GM18868 (cell line): ENCODE measurements at regions not wholly inside any gene's neighbourhood (a gene's known extent, or its start where the extent isn't known, plus 50 kb on each side); places are given as distances from the start of the nearest gene placed in this dataset.

Experiments
- ATAC-seq: cut with Tn5 transposase; IDR thresholded peaks from one replicate; pipeline ENCODE4 v1.9.1; 2021; ENCODE audit warnings: mild to moderate bottlenecking, moderate library complexity; ENCODE audit not compliant: unreplicated experiment

DNA sequence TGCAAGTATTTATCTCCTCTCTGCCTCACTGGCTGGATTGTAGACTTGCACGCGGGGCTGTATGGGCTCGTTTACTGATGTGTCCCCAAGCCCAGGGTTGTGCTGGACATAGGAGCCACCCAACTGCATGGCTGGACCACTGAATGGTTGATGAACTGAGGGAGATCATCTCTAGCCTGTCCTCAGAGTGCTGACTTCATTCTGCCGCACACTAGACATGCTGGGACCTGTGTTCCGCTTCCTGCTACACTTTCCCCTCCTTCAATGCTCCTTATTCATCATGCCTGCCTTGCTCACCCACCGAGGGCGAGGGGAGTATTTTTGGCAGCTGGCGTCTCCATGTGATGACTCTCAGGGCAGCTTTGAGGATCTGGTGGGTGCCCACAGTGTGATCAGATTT is 440.2 kb downstream of the GLRX3 start:
- no peak for ATAC-seq

DNA sequence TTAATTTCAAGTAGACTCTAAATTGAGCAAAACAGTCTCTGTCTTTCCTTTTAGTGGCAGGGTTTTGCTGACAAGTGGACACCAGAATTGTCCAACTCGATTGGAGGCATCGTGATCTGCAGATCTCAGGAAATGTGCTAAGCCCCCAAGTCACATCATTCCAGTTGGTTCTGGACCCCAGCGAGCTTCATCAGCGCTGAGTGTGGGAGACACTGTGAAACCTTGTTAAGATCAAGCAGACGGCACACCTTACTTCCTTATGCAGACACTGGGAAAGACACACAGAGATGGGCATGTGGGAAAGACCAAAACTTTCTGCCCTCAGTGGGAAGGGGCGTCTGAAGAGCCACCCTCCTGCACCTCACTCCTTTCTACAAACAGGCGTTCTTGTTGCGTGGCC is 440.8 kb downstream of the GLRX3 start:
- no peak for ATAC-seq

DNA sequence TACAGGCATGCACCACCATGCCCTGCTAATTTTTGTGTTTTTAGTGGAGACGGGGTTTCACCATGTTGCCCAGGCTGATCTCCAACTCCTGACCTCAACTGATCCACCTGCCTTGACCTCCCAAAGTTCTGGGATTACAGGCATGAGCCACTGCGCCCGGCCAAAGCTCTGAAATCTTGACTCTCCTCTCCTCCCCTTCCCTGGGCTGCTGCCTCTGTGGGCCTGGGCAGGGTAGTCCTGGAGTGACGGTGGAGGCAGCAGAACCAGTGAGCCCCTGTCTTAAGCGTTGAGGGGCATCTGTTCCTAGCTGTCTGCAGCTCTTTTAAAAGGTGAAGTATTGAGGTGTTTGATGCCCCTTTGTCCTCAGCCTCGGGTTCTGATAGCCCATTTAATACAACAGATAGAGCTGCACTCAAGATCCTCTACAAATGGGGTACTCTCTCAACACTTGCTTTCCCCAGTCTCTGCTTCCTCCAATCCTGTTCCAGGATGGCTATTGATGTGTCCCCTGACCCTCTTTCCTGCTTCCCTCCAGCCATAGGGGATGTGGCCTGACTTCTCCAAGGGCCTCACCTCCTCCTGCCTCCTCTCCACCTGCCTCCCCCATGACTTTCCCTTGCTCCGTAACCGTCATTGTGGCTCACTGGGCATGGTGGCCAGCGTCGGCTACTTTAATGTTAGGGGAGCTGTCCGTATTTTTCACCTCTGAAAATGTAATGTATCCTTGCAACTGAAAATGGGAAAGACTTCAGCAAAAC is 442.5 kb downstream of the GLRX3 start:
- no peak for ATAC-seq

DNA sequence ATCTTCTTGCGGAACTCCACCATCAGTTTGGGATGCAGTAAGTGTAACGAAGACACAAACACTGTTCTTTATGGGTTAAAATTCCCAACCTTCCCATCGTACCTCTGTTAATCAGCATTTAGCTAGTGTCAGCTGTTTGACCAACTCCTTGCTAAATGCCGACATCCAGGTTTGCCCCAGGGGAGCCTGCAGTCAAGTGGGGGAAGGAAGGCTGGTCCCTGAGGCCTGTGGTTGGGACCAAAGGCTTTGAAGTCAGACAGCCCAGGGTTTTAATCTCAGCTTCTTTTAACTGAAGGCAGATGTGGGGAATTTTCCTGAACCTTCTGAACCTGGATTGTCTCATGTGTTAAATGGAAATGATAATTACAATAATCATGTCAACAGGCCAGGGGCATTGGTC is 443.7 kb downstream of the GLRX3 start:
- no peak for ATAC-seq

DNA sequence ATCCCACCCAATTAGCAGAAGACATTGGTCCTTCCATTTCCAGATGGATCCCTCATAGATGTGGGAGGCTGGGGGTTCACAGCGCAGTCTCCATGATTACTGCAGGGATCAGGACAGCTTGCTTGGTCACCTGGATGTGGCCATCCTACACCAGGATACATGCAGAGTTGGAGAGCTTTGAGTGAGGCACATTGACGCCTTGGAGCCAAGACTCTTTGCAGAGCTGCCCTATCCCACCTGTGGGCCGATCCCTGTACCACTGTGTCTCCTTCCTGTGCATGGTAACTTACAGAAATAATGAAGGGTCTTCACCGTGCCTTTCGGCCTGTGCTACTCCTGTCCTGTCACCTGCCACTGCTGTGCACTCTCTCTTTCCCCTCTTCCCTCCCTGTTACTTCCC is 444.8 kb downstream of the GLRX3 start:
- ATAC-seq: no peak

DNA sequence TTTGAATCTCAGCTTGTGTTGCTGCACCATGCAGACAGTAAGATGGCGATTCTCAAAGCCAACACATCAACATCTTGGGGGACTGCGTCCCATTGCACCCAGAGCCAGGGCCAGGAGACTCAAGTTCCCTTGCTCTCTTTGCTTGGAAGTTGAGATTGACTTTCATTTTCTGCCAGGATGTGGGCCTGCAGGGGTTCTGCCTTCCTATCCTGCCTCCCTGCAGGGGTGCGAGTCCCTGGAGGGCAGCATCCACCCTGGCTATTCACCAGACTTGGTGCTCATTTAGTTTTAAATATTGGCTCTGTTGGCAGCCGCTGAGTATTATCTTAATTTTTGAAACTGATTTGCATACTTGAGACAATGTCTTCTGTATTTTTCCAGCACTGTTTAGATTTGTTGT is 451.5 kb downstream of the GLRX3 start:
- no peak for ATAC-seq

DNA sequence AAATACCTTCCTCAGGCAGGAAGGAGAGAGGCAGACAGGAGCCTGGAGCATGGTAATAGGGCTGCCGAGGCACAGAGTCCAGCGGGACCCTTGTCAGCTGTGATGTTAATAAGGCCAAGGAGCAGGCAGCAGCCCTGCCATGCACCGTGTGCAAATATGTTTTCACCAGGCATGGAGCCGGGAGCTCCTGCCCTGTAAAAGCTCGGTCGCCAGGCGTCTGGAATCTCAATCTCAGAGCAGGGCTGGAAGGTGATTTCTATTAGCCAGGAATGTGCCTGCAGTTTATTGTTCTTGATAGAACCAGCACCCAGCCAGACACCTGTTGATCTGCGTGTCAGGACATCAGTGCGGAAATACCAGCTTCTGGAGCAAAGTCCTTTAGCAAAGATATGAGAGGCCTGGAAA is 469.8 kb downstream of the GLRX3 start:
- ATAC-seq: no peak

DNA sequence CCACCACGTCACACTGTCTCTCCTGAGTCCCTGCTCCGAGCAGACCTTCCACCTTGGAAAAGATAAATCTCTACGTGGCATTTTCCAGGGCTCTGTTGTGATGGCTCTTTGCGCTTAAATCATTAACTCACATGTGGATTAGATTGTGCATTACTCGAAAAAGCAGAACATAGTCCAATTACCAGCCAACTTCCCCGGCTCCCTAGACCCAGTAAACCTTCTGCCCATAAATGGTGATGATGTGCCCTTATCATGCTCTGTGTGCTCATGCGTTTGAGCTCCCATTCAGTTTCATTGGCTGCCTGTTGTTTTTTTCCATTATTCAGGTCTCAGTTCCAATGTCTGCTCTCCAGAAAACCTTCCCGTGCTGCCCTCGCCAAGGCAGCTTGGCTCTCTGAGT is 471.2 kb downstream of the GLRX3 start:
- no peak for ATAC-seq

DNA sequence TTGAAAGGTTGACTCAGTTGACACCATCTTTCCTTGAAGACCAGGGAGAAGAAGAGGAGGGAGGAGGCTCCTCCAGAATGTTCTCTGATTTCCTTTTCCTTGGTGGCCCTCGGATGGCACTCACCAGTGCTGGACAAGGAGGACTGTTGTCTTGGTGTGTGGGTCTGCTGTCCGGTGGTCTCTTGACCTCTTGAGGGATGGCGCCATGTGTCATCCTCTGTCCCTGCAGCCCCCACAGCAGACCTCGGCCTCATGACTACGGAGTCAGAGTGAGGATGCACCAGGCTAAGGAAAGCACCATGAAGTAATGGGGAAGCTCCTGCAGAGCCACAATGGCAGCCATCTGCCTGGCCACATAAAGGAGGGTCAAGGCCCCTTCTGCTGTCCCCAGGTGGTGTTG is 475.0 kb downstream of the GLRX3 start:
- no peak for ATAC-seq

DNA sequence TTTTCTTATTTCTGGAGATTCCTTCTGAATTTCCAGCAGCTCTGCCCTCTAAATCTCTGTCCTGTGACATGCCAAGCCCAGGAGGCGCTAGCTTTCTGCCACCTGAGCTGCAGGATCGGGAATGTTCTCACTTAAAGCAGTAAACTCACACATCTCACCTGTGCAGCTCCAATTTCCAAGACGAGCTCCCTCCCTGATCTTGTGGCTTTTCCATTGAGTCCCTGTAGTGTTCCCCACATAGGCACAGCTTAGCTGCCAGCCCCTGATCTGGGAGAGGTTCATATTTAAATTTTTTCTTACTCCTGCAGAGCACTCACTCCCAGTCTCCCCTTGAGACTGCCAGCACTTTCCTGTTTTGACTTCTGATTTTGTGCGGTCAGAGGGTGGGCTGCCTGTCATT is 479.3 kb downstream of the GLRX3 start:
- no peak for ATAC-seq

DNA sequence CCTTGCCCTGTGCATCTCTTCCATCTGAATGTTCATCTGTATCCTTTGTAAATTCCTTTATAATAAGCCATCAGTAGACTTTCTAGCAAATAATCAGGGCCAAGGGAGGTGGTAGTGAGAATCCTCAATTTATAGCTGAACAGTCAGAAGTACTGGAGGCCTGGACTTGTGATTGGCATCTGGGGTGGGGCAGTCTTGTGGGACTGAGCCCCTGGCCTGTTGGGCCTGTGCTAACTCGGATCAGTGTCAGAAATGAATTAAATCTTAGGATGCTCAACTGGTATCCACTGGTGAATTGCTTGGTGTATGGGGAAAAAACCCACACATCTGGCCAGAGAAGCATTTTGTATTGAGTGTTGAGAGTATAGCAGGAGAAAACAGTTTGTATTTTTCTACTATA is 481.8 kb downstream of the GLRX3 start:
- no peak for ATAC-seq

DNA sequence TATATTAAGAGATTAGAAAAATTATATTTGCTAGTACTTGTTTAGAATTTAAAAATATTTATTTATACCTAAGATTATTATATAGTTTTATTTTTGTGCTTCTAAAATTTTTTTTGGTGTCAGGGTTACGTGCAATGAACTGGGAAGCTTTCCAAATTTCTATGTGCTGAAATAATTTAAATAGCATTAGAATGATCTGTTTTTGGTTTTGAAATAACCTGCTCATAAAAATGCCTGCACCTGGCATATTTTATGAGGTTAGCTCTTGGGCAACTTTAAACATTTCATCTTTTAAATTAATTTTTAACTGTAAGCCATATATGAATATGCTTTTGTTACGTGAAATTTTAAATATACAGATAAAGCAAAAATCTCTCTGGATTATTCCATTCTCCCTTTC is 482.5 kb downstream of the GLRX3 start:
- ATAC-seq: no peak

DNA sequence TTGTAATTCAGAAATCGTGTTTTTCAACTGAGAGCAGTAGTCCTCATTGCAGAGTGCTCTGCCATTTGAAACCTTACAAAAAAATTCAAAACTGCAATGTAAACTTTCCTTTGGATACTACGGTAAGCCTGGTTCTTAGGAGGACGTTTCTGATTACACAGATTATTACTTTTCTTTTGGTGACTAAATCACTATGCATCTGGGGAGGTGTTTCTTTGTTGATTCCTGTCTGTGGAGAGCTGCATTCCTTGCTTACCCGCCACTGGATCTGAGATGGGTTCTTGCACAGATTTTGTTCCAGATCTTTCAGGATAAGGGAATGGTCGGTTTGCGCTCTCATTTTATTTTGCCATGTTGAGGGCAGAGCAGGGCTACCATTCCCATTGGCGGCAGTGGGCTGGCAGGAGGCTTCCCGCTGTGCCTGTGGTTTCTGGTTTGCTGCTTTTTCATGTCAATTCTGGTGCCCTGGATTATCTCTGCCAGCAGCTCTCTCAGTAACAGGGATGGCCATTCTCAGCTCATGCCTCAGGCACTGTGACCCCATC is 485.1 kb downstream of the GLRX3 start:
- ATAC-seq: no peak

DNA sequence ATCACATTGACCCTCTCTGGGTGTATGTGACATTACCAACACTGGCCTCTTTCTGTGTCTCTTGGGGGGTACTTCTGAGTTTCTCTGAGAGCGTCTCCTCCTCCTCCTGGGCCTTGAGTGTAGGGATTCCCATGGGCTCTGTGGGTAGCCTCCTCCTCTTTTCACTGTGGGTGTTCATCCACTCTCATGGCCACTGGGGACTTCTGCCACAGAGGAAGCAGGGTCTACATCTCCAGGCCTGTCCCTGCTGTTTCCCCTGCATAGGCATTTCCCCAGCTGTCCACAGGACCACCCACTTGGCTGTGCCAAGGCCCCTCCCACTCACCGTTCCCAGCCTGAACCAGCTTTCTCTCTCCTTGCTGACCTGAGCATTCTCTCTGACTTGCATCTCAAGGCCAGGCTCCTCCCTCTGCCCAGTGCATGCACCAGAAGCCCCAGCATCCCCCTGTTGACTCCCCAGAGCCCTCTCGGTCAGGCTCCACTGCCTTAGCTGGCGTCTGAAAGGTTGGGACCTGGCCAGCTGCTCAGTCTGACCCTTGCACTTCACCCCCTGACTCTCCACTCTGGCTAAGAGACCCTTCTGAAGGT is 487.6 kb downstream of the GLRX3 start:
- no peak for ATAC-seq

DNA sequence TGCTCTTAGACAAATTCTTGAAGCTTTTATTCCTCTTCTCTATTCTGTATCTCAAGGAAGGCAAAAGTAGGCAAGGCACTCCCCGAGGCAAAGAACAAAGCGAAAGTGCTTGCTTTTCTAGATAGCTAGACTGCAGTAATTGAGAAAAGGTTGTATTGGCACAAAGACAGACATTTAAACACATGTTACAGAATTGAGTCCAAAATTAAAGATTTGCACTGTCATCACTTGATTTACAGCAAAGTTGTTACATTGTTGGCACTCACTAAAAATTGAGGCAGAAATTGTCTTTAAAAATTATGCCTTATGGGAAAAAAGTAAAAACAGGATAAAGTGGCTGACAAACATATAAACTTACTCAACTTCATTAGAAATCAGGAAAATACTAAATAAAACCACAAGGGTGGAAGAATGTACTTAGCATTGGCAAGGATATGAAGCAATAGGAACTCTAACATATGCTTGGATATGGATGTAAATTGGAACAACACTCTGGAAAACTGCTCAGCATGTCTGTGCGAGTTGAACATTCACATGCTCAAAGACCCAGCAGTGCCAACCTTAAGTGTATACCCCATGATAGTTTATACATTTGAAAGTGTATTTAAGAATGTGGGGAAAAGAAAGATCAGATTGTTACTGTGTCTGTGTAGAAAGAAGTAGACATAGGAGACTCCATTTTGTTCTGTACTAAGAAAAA is 491.3 kb downstream of the GLRX3 start:
- no peak for ATAC-seq

DNA sequence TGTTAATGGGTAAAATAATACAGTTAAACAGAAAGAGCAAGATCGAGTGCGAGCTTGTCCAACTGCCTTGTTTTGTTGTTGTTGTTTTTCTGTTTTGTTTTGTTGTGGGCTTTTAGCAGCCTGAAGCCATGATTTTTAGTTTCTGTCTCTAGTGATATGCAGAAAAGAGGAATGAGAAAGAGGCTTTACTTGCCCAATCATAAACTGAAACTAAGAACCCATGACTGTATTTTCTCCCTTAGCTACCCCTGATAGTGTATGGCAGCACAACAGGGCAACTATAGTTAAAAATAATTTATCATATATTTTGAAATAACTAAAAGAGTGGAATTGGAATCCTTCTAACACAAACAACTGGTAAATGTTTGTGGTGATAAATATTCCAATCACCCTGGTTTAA is 493.9 kb downstream of the GLRX3 start:
- no peak for ATAC-seq

DNA sequence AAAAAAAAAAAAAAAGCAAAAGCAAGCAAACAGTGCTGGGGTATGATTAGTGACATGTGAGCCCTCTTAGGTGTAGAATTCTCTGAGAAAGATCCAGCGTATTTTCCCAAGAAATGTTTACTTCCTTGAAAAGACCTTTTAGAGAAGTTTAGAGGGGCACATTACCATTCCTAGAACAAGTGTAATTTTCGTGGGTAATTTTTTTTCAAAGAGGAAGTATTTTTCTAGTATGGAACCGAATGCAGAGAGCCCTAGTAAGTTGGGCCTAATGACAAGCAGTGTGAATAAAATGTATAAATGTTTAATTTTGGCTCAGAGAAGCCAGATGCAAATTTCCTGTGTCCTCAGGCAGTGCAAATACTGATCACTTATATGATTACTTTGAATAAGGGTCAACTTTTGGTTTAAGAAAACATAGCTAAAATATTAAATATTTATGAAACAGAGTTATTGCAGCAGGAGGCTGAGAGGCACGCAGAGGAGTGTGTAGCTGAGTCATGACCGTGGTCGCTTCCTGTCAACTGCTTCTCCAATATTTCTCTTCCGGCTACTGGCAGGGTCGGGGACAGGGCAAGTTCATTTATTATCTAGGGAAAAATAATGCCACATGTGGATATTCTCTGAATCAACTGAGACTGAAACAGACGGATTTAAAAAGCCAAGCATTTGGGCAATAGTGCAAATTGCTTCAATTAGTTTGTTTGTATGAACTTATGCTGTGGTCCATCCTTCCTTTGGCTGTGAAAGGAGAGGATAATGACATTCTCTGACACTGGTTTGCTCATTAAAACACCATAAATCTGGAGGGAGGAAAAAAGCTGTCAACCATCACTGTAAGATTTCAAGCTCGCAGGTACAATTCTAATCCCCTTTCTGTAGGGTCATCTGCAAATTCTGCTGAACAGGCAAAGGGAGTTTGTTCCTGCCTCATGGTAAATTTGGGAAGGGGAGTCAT is 495.2 kb downstream of the GLRX3 start:
- ATAC-seq: no peak

DNA sequence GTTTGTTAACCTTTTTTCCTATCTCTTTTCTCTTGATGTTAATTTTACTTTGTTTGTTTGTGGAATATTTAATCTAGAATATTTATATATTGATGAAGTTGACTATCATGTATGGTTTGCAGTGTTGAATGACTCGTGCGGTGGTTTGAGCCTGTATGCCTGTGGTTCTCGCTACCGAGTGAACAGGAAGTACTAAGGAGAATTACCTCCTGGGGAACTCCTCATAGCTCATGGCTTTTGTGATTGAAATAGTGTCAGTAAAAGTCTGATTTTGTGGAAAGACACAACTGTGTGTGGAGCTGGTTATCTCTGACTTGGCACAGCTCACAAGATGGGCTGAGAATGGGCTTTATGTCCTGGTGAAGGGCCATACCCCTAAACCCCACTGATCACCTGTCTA is 498.6 kb downstream of the GLRX3 start:
- ATAC-seq: no peak

DNA sequence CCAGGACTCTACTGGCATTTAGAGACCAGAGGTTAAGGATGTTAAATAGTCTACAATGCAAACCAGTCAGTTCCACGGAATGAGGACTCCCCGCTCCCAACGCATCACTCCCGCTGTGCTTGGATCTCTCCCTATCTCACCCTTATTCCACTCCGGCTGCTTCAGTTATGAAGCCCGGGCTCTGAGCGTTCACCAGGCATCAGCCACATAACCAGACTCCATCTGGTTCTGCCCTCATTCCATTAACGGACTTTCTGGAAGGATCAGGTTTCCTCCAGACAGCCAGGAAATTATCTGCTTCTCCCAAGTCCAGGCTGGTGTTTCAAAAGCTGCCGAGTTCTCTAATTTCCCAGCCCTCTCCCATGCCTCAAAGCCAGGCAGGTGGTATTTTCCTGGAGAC is 499.3 kb downstream of the GLRX3 start:
- ATAC-seq: no peak

DNA sequence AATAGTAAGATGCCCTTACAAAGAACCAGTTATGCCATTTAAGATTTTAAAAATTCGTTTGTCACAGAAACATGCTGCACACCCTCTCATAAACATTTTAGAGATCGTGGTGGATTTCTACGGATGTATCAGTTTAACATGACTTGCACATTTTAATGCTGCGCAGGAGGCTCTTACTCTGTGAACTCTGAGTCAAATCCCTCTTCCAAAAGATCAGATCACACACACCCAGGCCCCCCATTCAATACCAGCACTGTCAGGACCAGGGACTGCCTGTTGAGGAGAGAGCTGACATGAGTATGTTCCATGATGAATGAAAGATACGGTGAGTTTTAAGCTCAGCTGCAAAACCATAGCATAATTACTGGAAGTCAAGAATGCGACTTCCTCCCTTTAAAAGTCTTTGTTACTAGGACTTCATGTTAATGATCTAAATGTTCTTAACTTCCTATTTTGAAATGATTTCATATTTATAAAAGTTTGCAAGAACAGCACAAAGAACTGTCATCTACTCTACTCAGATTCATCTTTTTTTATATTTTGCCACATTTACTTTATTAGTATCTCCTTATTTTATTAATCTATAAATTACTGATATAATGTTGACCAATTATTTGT is 500.2 kb downstream of the GLRX3 start:
- no peak for ATAC-seq
